Mesothelial cell of epicardium (in vitro differentiated cells): ENCODE measurements at regions not wholly inside any gene's neighbourhood (a gene's known extent, or its start where the extent isn't known, plus 50 kb on each side); places are given as distances from the start of the nearest gene placed in this dataset.
"Not testable (repeated sequence)": the region's sequence is repeated elsewhere in the genome, so short reads cannot be mapped to it uniquely, and the experiment has no call there.

Source experiments
- DNase-seq, 2 experiments: peaks; one replicate each; pipeline ENCODE4 v3.0.0; 2021; ENCODE audit warnings: low spot score in 2 of 2; ENCODE audit not compliant: unreplicated experiment in 2 of 2
- H3K27ac Mint-ChIP-seq: 2 replicates; pipeline ENCODE4 v1.8.0; 2021; ENCODE audit warnings: mixed read lengths
- H3K27me3 Mint-ChIP-seq: 2 replicates; pipeline ENCODE4 v1.8.0; 2021; ENCODE audit warnings: low read depth, mixed read lengths
- H3K36me3 Mint-ChIP-seq: 2 replicates; pipeline ENCODE4 v1.8.0; 2021; ENCODE audit warnings: mixed read lengths
- H3K4me1 Mint-ChIP-seq: 2 replicates; pipeline ENCODE4 v1.8.0; 2021; ENCODE audit warnings: mixed read lengths
- H3K4me3 Mint-ChIP-seq: 2 replicates; pipeline ENCODE4 v1.8.0; 2021; ENCODE audit warnings: mild to moderate bottlenecking, moderate library complexity, mixed read lengths
- H3K9me3 Mint-ChIP-seq: 2 replicates; pipeline ENCODE4 v1.8.0; 2021; ENCODE audit warnings: mixed read lengths
- CTCF ChIP-seq: fragments of 200-600 bp; sonication (generic); IDR thresholded peaks from one replicate; pipeline ENCODE4 v1.5.0; 2021; ENCODE audit warnings: antibody characterized with exemption; ENCODE audit not compliant: unreplicated experiment

- H3K9me3 Mint-ChIP-seq, result peaks cover 35% of the 10 kb centered on the region
Observed at GRCh38 chr1:215426101-215426500, 141.0 kb upstream of the KCTD3 start.

GRCh38 chr1:215432483-215433227 lies 134.4 kb upstream of the KCTD3 start:
- not testable (repeated sequence) for DNase-seq, H3K4me3 Mint-ChIP-seq, H3K36me3 Mint-ChIP-seq, H3K4me1 Mint-ChIP-seq, H3K27me3 Mint-ChIP-seq, H3K27ac Mint-ChIP-seq
- H3K9me3 Mint-ChIP-seq, result peaks cover 60% of the 10 kb centered on the region

More at GRCh38 chr1:215426101-215426500, 141.0 kb upstream of the KCTD3 start:
- Mint-ChIP-seq H3K4me3 (no peak overlapping the region), H3K27ac (no peak overlapping the region), H3K36me3 (peaks cover 3% of the 10 kb centered on the region), H3K27me3 (peaks cover 4% of the 10 kb centered on the region), H3K4me1 (peaks cover 24% of the 10 kb centered on the region)
- TF ChIP-seq CTCF, result no peak
- DNase-seq, result no peak

DNA sequence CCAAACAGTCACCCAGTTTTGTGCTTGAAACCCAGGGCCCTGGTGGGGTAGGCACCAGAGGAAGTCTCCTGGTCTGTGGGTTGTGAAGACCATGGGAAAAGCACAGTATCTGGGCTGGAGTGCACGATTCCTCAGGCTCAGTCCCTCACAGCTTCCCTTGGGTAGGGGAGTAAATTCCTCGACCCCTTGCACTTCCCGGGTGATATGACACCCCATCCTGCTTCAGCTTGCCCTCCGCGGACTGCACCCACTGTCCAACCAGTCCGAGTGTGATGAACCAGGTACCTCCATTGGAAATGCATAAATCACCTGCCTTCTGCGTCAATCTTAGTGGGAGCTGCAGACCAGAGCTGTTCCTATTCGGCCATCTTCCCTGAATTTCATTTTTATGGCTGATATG lies 133.9 kb upstream of the KCTD3 start:
- Mint-ChIP-seq H3K4me1 (no peaks in the 10 kb centered on the region), H3K27me3 (peaks cover 4% of the 10 kb centered on the region), H3K9me3 (peaks cover 60% of the 10 kb centered on the region), H3K4me3 (no peak overlapping the region), H3K27ac (no peak overlapping the region), H3K36me3 (peaks cover 1% of the 10 kb centered on the region)
- no peak for TF ChIP-seq CTCF
- DNase-seq, result no peak

DNA sequence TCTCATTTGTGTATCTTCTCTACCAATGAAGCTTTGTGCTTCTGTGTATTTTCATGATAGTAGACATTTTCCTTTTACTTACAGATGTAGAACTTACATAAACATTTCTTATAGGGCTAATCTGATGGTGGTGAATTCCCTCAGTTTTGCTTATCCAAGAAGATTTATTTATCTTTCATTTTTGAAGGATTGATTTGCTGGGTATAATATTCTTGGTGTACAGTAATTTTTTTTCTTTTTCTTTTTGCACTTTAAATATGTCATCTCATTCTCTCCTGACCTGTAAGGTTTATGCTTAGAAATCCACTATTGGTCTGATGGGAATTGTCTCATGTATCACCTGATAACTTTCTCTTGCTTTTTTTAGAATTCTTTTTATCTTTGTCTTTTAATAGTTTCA lies 127.6 kb upstream of the KCTD3 start:
- no peak overlapping the region for H3K27ac Mint-ChIP-seq
- no peak for TF ChIP-seq CTCF
- H3K4me3 Mint-ChIP-seq, result no peak overlapping the region
- DNase-seq, result no peak
- H3K27me3 Mint-ChIP-seq, result no peaks in the 10 kb centered on the region
- H3K9me3 Mint-ChIP-seq, result peaks cover 63% of the 10 kb centered on the region
- no peaks in the 10 kb centered on the region for H3K4me1 Mint-ChIP-seq
- H3K36me3 Mint-ChIP-seq, result peaks cover 6% of the 10 kb centered on the region

DNA sequence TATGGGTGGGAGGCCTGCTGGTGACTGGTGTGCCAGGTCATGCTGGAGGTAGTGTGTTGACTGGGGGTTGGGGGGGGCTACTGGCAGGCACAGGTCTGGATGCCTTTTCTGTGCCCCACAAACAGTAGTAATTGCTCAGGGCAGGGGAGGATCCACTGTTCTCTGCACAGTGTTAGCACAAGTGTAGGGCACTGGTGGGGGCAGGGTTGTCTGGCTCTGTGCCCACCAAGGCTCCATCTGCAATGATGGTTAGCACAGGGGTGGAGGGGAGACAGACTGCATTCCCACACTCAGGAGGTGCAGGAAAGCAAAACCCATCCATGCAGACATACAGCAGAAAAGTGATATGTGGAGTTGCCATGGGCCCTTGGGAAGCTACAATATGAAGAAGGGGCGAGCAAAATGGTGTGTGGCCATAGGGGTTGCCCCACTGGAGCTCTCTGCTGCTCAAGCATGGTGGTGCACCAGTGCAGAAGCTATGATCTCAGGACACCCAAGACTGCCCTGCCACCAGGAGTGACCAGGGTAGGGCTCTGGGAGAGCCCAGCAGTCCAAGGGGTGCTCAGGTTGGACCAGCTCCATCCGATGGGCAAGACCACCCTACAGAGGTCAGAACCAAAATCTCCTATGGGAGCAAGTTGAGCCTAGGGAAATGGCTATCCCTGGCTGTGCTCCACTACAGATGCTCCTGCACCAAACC lies 122.2 kb upstream of the KCTD3 start:
- no peaks in the 10 kb centered on the region for H3K27me3 Mint-ChIP-seq
- no peaks in the 10 kb centered on the region for H3K4me1 Mint-ChIP-seq
- peaks cover 24% of the 10 kb centered on the region for H3K9me3 Mint-ChIP-seq
- H3K36me3 Mint-ChIP-seq, result no peaks in the 10 kb centered on the region
- H3K27ac Mint-ChIP-seq, result no peak overlapping the region
- H3K4me3 Mint-ChIP-seq, result no peak overlapping the region
- no peak for DNase-seq
- TF ChIP-seq CTCF, result no peak

- H3K36me3 Mint-ChIP-seq, result not testable (repeated sequence)
Observed at GRCh38 chr1:215448014-215448413, 119.1 kb upstream of the KCTD3 start.

DNA sequence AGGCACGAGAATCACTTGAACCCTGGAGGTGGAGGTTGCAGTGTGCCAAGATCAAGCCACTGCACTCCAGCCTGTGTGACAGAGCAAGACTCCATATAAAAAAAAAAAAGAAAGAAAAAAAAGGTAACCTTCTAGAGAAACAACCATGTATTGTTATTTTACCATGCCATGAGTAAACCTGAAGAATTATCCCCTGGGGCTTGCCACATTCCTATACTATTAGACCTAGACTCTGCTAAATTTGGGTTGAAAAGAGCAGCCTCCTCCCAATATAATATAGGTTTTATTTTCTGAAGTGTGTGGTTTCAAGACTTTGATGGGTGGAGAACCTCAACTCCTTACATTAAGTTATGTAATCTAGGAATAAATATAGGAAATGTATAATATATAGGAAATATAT lies 118.0 kb upstream of the KCTD3 start:
- H3K36me3 Mint-ChIP-seq, DNase-seq, H3K9me3 Mint-ChIP-seq, H3K27ac Mint-ChIP-seq, H3K4me1 Mint-ChIP-seq, H3K27me3 Mint-ChIP-seq, H3K4me3 Mint-ChIP-seq: not testable (repeated sequence)

More at GRCh38 chr1:215448014-215448413, 119.1 kb upstream of the KCTD3 start:
- DNase-seq, H3K27me3 Mint-ChIP-seq, H3K4me1 Mint-ChIP-seq, H3K4me3 Mint-ChIP-seq, H3K9me3 Mint-ChIP-seq, H3K27ac Mint-ChIP-seq: not testable (repeated sequence)
